NCI-H524 treated with DMSO at 0.1 percent for 48 hours (cell line): ENCODE measurements at regions not wholly inside any gene's neighbourhood (a gene's known extent, or its start where the extent isn't known, plus 50 kb on each side); places are given as distances from the start of the nearest gene placed in this dataset.
"Not testable (repeated sequence)": the region's sequence is repeated elsewhere in the genome, so short reads cannot be mapped to it uniquely, and the experiment has no call there.

Experiments
- DNase-seq: peaks from one replicate; lab custom pipeline; 2025; lab: John Stamatoyannopoulos, UW

DNA sequence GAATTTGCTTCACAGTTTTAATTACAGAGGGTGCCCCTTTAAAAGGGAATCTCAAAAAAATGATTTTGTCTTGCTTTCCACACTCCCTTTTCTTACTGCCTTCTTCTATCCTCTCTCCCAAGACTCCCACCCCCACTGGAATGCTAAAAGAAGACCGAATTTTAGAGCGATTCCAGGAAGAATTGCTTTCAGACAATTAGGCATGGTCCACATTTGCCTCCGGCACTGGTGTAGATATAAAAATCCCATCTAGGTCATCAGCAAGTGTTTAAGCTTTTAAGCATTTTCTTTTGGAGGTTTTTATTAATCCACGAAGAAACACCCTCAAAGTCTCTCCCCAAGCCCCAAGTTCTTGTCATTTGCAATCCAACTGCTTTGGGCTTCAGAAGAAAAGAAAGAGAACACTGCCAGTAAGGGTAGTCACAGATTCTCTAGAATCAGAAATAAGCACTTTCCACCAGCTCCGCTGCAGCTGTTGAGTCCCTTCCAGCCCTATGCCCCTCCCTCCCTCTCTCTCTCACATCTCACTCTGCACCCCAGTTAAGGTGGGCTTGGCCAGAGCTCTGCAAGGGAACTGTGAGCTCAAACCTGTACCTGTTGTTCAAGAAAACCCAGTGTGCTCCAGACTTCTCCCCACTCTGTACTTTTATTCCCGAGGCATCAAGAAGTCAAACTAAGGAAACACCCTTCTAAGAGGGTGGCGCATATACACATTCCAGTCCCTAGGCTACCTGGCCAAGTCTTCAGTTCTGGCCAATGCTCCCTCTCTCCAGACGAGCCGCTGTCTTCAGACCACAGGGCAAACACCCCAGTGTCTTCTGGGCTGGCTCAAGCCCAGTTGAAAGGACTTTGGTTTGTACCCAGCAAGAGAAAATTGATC, 170.2 kb downstream of the RGS9 start:
- DNase-seq = no peak

DNA sequence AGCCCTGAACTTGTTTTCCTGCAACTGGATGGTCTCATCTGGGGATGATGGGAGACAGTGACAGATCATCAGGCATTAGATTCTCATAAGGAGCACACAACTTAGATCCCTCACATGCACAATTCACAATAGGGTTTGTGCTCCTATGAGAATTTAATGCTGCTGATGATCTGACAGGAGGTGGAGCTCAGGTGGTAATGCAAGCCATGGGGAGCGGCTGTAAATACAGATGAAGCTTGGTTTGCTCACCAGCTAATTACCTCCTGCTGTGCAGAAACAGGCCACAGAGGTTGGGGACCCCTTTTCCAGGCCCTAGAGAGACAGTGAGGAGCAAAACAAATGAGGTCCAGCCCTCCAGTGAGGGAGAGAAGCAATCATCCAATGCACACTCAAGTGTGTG, 168.6 kb downstream of the RGS9 start:
- DNase-seq = no peak

DNA sequence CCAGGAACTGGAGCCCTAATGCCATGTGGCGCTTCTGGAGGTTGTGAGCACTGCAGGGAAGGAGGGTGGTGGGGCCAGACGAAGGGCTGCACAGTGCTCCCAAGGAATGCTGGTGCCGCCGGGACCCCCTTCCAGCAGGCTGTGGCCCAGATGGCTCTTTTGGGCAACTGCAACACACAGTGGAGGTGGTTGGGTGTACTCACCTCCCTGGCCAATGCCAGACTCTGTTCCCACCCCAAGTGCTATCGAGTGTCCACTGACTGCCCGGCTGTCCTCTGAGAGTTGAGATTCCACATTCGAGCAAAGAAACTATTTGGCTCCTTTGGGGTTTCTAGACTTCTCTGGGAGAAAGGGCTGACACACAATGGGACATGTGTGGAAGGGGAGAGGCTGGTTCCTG, 167.9 kb downstream of the RGS9 start:
- no peak for DNase-seq

DNA sequence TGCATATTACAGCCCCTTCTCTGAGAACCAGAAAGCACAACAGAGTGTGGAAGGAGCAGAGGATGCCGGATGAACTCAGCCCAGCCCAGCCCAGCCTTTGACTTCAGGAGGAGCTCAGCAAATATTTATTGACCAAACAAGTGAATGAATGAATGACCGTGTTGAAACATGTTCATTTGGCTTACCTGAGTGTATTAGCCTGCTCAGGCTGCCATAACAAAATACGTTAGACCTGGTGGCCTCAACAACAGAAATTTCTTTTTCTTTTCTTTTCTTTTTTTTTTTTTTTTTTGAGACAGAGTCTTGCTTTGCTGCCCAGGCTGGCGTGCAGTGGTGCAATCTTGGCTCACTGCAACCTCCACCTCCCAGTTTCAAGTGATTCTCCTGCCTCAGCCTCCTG, 164.7 kb downstream of the RGS9 start:
- DNase-seq = not testable (repeated sequence)

DNA sequence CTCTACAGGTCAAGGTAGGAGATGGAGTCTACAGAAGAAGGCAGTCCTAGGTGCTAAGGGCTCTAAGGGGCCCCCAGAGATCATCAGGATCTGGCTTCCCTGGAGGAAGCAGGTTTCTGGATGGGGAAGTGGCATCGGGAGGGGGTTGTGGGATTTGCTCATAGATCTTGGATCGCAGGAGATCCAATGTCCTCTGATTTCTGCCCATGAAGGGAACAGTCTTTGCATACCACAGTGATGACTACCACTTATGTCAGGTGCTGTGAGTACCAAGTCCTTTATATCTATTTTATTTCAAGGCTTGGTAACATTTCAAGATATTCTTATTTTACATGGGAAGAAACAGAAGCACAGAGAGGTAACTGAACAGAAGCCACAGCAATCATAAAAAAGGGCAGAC, 164.0 kb downstream of the RGS9 start:
- DNase-seq = no peak

DNA sequence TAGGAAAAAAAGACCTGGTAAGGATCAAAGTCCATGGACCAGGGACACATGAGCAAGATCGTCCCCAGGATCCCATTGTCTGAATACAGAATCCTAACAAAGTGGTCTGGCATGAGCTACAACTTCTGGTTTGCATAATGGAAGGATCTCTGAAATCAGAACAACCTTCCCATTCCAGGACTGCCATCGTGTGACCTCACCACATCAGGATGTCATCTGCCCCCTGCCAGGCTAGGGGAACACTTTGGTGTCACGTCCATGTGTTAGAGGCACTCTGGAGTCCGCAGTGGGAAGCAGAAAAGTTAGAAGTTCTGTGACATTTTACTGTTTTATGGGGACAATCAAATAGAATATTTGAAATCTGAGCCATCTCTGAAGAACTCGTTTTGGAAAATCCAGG, 160.7 kb downstream of the RGS9 start:
- no peak for DNase-seq

DNA sequence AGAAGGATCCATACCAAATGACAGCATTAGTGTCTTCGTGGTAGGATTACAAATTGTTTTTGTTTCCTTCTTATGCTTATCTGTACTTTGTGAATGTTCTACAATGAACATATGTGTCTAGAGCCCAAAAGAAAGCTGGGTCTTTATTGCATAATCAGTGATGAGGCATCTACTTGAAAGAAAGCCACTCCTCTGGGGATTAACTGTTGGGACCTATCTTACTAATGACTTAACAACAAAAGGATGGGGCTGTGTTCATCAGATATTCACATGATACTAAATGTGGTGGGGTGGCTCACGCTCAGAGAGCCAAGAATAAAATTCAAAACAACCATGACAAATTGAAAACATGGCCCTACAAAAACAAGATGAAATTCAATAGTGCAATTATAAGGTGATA, 160.2 kb downstream of the RGS9 start:
- no peak for DNase-seq

DNA sequence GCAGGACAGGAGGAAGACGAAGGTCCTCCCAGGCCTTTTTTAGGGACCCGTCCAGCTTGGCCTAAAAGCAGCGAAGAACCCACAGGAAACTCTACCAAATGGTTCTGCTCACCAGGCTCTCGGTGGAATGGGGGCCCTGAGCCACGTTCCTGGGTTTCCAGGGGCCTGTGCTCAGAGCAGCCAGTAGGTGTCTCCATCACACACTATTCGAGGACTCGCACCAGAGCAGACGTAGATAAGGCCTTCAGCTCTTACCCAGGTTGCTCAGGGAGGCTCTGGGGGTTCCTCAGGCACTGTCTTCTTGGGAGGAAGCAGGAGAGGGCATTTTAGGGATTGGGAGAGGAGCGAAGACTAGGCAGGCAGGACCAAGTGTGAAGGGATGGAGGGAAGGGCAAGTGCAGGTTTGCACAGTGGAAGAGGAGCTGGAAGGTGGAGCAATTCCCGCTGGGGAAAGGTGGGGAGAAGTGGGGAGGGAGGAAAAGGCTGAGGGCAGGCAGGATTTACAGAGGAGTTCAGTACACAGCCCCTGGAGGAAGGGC, 157.1 kb downstream of the RGS9 start:
- peak; percentile 7 for DNase-seq

DNA sequence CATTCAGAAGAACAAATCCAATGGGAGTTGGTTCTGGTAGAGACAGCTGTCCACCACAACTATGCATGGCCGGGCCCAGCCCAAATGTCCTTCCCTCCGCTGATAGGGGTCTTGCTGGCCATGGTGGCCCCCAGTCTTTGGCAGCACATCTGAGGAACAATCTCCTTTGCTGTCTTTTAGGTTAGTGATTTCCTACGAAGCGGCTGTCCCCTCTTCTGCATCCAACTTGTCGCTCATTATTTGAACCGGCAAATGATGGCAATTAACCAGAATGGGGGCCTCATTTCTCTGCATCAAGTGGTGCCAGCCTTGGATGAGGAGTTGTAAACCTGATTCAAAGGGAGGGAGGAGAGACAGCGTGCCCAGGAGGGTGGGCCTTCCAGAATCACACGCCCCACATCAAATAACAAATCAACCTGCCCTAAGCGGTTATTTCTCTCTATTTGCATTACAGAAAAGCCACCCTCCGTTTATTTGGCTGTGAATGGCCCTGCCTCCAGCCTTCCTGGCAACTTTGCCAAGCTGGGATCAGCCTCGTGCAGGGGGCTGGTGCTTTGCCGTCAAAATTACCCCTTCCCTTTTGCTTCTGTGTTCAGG, 156.5 kb downstream of the RGS9 start:
- DNase-seq = no peak

DNA sequence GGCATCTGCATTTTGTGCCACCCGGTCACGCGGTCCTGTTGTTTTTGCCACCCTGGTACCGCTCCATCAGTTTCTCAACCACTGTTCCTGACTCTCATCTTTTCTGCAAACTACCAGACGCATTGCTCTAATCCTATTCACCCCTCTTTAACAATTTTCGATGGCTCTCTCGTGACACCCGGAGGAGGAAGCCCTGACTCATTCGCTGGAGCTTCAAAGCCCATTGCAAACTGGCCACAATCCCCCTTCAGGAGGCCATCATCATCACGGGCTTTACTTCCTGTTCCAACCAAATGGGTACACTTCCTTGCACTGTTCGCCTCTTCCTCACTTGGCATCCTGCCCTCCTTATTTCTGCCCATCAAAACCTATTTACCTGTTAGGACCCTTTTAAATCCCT, 155.3 kb downstream of the RGS9 start:
- DNase-seq = no peak

DNA sequence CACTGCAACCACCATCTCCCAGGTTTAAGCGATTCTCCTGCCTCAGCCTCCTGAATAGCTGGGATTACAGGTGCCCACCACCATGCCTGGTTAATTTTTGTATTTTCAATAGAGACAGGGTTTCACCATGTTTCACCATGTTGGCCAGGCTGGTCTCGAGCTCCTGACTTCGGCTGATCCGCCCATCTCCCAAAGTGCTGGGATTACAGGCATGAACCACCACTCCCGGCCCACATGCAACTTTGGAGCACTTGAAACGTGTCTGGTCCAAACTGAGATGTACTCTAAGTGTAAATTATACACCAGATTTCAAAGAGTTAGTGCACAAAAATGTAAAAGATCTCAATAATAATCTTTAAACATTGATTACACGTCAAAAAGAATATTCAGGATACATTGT, 154.1 kb downstream of the RGS9 start:
- not testable (repeated sequence) for DNase-seq

DNA sequence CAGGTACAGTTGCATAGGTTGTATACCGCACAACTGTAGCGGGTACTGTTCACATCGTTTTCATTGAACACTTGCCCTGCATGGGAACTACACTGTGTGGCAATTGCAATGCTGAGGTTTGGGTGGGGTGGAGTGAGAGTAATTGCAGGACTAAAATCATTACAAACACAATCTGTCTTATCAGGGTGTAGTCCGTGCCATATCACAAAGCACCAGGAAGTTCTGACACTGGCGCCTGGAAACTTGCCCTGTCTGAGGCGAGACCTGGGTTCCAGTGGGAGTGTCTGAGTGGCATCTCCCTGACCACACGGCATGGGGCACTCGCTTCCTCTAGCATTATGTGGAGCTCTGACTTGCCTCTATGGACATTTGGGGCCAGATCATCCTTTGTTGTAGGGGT, 153.4 kb downstream of the RGS9 start:
- DNase-seq = no peak

DNA sequence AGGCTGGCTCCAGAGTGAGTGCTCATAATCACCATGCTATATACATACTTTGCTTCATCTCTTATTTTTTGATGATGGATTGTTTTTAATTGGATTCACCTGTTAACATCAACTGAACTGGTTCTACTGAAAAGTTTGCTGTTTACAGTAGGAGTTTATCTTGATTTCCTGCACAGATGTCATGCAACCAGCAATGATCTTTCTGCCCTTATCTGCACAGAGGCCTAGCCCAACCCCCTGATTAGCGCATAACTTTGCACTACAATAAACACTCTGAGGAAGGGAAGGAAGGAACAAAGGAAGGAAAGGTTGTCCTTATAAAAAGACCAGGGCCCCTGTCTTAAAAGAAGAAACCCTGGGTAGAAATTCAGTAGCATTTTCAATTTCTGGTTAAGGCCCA, 152.9 kb downstream of the RGS9 start:
- DNase-seq = no peak

DNA sequence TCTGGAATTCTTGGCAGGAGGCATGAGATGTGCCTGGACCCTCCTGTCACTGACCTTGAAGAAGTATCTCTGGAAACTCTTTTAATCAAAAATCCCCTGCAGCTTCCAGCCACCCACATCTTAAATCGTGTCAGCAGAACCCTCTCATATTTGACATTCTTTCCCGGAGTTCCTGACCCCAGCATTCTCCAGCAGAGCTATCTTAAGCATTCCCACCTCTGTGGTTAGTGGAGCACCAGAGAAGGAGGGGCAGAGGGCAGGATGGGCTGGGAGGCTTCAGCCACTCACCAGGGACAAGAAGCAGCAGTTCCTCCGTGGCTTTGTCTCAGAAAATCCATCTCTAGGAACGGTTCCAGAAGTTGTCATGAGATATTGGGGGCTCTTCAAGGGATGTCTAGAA, 149.9 kb downstream of the RGS9 start:
- no peak for DNase-seq

DNA sequence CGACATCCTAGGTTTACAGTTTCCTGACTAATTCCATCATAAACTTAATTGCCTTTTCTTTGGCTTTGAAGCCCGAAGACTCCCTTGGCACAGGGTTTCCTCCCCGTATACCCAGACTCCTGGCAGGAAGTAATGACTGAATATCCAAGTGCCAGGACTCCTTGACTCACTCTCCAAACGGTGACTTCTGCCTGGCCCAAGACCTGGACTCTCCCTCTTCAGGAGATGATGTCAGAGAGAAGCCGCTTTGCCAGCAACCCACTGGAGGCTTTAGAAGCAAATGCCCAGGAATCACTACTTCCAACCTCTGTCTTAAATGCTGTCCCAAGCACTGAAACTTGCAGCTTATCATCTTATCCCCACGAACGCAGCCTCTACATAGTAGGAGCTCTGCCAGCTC, 146.5 kb downstream of the RGS9 start:
- no peak for DNase-seq

DNA sequence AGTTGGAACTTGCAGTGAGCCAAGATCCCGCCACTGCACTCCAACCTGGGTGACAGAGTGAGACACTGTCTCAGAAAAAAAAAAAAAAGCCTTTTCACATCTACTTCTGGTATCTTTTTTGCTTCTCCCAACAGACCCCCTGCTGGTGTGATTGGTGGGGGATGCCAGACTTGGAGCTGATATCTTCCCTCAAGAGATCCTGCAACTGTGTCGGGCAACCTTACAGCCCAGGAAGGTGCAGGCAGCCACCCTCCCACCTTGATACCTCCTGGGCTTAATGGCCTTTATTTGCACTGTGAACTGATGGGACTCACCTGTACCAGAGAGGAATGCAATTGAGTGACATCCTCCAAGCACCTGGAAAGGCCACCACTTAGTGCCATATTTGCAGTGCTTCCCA, 142.3 kb downstream of the RGS9 start:
- DNase-seq = no peak

DNA sequence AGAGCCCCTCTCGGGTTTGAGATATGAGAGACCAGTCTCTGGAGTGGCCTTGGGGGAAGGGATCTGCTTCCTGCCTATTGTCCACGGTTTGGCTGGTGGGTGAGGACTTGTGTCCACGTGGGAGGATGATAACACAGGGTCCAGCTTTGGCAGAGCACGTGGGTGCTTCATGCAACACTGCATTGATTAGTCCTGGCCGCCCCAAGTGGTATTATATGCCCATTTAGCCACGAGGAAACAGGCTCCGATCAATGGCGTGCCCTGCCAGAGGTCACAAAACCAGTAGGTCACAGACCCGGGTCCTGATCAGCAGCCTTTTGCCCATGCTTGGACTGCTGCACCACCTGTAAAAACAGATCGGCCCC, 141.6 kb downstream of the RGS9 start:
- DNase-seq = no peak

DNA sequence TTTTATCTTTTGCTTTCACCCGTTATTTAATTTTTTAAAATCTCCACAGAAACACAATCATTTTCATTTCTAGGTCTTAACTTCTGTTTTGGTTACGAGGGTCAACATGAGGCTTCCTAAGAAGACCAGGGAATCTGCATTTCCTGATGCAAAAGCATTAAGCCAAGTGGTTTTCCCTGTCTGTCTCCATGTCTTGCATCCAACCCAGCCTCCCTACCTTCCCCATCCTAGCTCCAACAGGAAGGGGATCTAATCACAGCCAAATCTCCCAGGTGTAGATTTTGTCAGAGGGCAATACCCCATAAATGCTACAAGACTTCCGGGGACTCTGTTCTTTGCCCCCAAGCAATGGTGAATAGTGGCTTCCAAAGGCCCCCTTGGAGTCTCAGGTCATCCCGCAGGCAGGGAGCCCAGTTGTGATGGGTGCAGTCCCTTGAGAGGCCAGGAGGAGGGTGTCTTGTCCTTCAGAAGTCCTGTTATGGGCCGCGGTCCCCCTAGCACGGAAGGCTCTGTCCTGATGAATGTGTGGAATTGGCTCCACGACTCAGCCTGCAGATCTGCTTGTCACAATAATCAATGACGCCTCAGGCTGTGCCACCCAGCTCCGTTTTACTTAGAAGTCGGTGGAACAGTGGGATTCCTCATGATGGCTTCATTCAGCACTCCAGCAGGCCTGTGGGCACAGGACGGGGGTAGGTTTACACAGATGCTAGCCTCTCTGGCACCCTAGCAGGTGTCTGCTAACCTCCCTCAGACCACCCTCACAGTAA, 141.1 kb downstream of the RGS9 start:
- DNase-seq = peak; percentile 2

DNA sequence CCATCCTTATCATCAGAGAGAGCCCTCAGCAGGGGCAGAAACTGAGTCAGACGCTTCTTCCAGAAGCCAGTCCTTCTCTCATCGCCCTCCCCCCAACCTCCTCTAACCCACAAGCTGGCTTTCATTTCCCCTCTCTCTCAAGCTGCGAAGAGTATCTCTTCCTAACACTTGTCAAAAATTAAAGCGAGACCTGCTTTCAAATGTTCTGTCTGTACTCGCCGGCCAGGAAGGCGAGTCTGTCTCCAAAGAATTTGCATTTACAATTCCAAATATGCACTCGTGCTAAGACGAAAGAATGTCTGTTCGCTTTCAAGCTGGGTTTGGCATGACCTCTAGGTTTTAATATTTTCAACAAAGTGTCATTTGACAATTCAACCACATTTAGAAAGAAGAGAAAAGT, 140.4 kb downstream of the RGS9 start:
- DNase-seq = no peak
